ENCODE measurements at regions not wholly inside any gene's neighbourhood (a gene's known extent, or its start where the extent isn't known, plus 50 kb on each side); places are given as distances from the start of the nearest gene placed in this dataset.

DNA sequence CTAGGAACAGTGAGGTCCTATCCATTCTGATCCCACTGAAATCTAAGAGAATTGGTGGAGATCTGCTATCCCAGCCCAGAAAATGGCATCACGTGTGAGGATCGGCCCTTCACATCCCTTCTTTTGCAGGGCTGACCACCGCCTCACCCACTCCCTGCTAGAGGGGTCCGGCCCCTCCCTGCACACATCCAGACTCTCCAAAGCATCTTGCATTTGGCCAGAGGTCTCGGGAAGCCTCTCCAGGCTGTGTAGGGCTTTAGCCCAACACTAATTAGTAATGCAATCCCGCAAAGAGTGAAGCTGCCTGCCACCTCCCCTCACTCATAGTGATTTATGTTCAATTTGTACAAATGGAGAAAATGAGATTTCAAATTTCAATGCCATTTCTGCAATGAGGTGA lies 434.4 kb upstream of the ZFHX3 start:
- TF ChIP-seq POLR2A (IDR thresholded peaks at IDR 0.05) (no peak), POLR2AphosphoS5 (IDR thresholded peaks at IDR 0.05; ENCODE audit: insufficient read depth in 1 of 2, low read depth in 1 of 2) (no peak)

All from vagina (tissue), 2 donors.